ENCODE measurements at regions not wholly inside any gene's neighbourhood (a gene's known extent, or its start where the extent isn't known, plus 50 kb on each side); places are given as distances from the start of the nearest gene placed in this dataset.
"Not testable (repeated sequence)": the region's sequence is repeated elsewhere in the genome, so short reads cannot be mapped to it uniquely, and the experiment has no call there.

DNA sequence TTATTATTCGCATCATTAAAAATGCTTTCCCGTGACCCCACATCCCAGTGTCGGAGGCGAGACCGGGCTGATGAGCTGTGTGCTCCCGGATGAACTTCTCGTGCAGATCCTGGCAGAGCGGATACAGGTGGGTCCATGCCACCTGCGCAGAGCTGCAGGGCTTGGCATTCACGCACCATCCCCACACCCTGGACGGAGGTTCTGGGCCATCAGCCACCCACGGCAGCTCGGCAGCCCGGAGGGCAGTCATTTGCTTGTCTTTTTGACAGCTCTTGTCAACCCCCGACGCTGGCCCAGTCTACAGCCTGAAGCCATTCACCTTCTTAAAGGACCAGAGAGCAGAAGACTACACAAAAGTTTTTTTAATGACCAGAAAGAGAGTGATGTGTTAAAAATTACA lies 166.7 kb upstream of the NBPF12 start:
- not testable (repeated sequence) for TF ChIP-seq RCOR1 (IDR thresholded peaks at IDR 0.05; ENCODE audit: insufficient replicate concordance, low read length); POLR2A (IDR thresholded peaks at IDR 0.05; ENCODE audit: low read depth, low read length); RFX5 (IDR thresholded peaks at IDR 0.05; ENCODE audit: low read depth, low read length); SMC3 (IDR thresholded peaks at IDR 0.05; ENCODE audit: low read depth, low read length); FOS (IDR thresholded peaks at IDR 0.05; ENCODE audit: low read depth, low read length); MXI1 (IDR thresholded peaks at IDR 0.05; ENCODE audit: borderline replicate concordance, low read depth, low read length); CHD1 (IDR thresholded peaks at IDR 0.05; ENCODE audit: low read depth, low read length); RAD21 (IDR thresholded peaks at IDR 0.05; ENCODE audit: low read length)
- TF ChIP-seq, protein P1, sequence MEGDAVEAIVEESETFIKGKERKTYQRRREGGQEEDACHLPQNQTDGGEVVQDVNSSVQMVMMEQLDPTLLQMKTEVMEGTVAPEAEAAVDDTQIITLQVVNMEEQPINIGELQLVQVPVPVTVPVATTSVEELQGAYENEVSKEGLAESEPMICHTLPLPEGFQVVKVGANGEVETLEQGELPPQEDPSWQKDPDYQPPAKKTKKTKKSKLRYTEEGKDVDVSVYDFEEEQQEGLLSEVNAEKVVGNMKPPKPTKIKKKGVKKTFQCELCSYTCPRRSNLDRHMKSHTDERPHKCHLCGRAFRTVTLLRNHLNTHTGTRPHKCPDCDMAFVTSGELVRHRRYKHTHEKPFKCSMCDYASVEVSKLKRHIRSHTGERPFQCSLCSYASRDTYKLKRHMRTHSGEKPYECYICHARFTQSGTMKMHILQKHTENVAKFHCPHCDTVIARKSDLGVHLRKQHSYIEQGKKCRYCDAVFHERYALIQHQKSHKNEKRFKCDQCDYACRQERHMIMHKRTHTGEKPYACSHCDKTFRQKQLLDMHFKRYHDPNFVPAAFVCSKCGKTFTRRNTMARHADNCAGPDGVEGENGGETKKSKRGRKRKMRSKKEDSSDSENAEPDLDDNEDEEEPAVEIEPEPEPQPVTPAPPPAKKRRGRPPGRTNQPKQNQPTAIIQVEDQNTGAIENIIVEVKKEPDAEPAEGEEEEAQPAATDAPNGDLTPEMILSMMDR (conservative IDR thresholded peaks at IDR 0.05; ENCODE audit: low read depth, low read length): not testable (repeated sequence)
- TF ChIP-seq, protein P2, sequence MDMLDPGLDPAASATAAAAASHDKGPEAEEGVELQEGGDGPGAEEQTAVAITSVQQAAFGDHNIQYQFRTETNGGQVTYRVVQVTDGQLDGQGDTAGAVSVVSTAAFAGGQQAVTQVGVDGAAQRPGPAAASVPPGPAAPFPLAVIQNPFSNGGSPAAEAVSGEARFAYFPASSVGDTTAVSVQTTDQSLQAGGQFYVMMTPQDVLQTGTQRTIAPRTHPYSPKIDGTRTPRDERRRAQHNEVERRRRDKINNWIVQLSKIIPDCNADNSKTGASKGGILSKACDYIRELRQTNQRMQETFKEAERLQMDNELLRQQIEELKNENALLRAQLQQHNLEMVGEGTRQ (IDR thresholded peaks at IDR 0.05; ENCODE audit: low read depth, low read length): not testable (repeated sequence)
